CD14-positive monocyte (primary cell): ENCODE measurements at regions not wholly inside any gene's neighbourhood (a gene's known extent, or its start where the extent isn't known, plus 50 kb on each side); places are given as distances from the start of the nearest gene placed in this dataset.

Experiments used
- DNase-seq, 3 donors: peaks; one replicate each; pipeline ENCODE4 v3.0.0-alpha.2; 2011 to 2022
- H2AFZ ChIP-seq: 2 replicates; pipeline ENCODE4 v1.6.0; 2012; ENCODE audit warnings: mild to moderate bottlenecking, low read depth, low read length, inconsistent platforms; ENCODE audit not compliant: insufficient read depth, poor library complexity, severe bottlenecking
- H3K27ac ChIP-seq, 2 donors: 1 replicate in 1 of 2; 2 replicates in 1 of 2; pipeline ENCODE4 v1.5.1; 2012 to 2013; ENCODE audit warnings: low read length in 2 of 2, control low read depth in 1 of 2, inconsistent platforms in 1 of 2, low read depth in 1 of 2, mild to moderate bottlenecking in 1 of 2
- H3K27me3 ChIP-seq, 2 donors: one replicate each; pipeline versions ENCODE4 v1.6.0 to v1.6.1; 2011 to 2013; ENCODE audit warnings: low read length in 2 of 2; ENCODE audit not compliant: control insufficient read depth in 2 of 2, insufficient read depth in 2 of 2
- H3K36me3 ChIP-seq, 2 donors: replicated peaks in 1 of 2; 1 replicate in 1 of 2; 2 replicates in 1 of 2; pipeline versions ENCODE4 v1.5.1 to v1.6.1; 2012 to 2013; ENCODE audit warnings: low read length in 2 of 2, control low read depth in 1 of 2, inconsistent platforms in 1 of 2, mild to moderate bottlenecking in 1 of 2; ENCODE audit not compliant: insufficient read depth in 2 of 2, control insufficient read depth in 1 of 2
- H3K4me1 ChIP-seq, 2 donors: 1 replicate in 1 of 2; 2 replicates in 1 of 2; pipeline versions ENCODE4 v1.5.1 to v1.6.1; 2012 to 2013; ENCODE audit warnings: low read length in 2 of 2, control low read depth in 1 of 2, inconsistent platforms in 1 of 2, mild to moderate bottlenecking in 1 of 2, moderate library complexity in 1 of 2; ENCODE audit not compliant: insufficient read depth in 2 of 2, control insufficient read depth in 1 of 2
- H3K4me2 ChIP-seq: replicated peaks from 2 replicates; pipeline ENCODE3; 2012; ENCODE audit warnings: low read length, moderate library complexity, mild to moderate bottlenecking; ENCODE audit not compliant: poor library complexity, severe bottlenecking; ENCODE audit errors: extremely low read depth
- H3K4me3 ChIP-seq, 3 experiments: fragments of 200-600 bp in 1 of 3; sonication (generic) in 1 of 3; replicated peaks in 1 of 3; 1 replicate in 2 of 3; 2 replicates in 1 of 3; pipeline ENCODE4 v1.5.1; 2011 to 2013; ENCODE audit warnings: low read length in 3 of 3, mild to moderate bottlenecking in 3 of 3, control low read depth in 2 of 3, low read depth in 2 of 3, inconsistent platforms in 1 of 3, moderate library complexity in 1 of 3
- H3K79me2 ChIP-seq: 2 replicates; pipeline ENCODE4 v1.6.0; 2012; ENCODE audit warnings: mild to moderate bottlenecking, control low read depth, inconsistent platforms, low read length, moderate library complexity; ENCODE audit not compliant: insufficient read depth
- H3K9ac ChIP-seq: 2 replicates; pipeline ENCODE4 v1.6.0; 2017; ENCODE audit warnings: low read length, mild to moderate bottlenecking; ENCODE audit not compliant: insufficient read depth, poor library complexity, severe bottlenecking
- H3K9me3 ChIP-seq, 2 donors: replicated peaks in 1 of 2; 1 replicate in 1 of 2; 2 replicates in 1 of 2; pipeline versions ENCODE4 v1.5.1 to v1.6.1; 2012 to 2013; ENCODE audit warnings: low read length in 2 of 2, control low read depth in 1 of 2; ENCODE audit not compliant: control insufficient read depth in 1 of 2, insufficient read depth in 1 of 2
- H4K20me1 ChIP-seq: 2 replicates; pipeline ENCODE4 v1.6.0; 2012; ENCODE audit warnings: mild to moderate bottlenecking, low read length, control low read depth, moderate library complexity; ENCODE audit not compliant: insufficient read depth
- H3K27ac Mint-ChIP-seq, 7 donors: one replicate each; pipeline ENCODE4 v1.8.0; 2020; ENCODE audit warnings: mild to moderate bottlenecking in 7 of 7, mixed read lengths in 7 of 7, moderate library complexity in 6 of 7, inconsistent platforms in 2 of 7
- H3K27me3 Mint-ChIP-seq, 3 donors: one replicate each; pipeline ENCODE4 v1.8.0; 2021 to 2022; ENCODE audit warnings: low read depth in 3 of 3, mild to moderate bottlenecking in 3 of 3, mixed read lengths in 3 of 3, moderate library complexity in 3 of 3, inconsistent platforms in 1 of 3
- H3K36me3 Mint-ChIP-seq, 2 donors: one replicate each; pipeline ENCODE4 v1.8.0; 2020; ENCODE audit warnings: mixed read lengths in 2 of 2, inconsistent platforms in 1 of 2, mild to moderate bottlenecking in 1 of 2
- H3K4me1 Mint-ChIP-seq: one replicate; pipeline ENCODE4 v1.8.0; 2020; ENCODE audit warnings: mild to moderate bottlenecking, mixed read lengths
- H3K4me3 Mint-ChIP-seq, 2 donors: one replicate each; pipeline ENCODE4 v1.8.0; 2020; ENCODE audit warnings: mild to moderate bottlenecking in 2 of 2, mixed read lengths in 2 of 2, moderate library complexity in 1 of 2
- H3K9me3 Mint-ChIP-seq, 7 donors: one replicate each; pipeline ENCODE4 v1.8.0; 2020 to 2022; ENCODE audit warnings: mixed read lengths in 7 of 7, mild to moderate bottlenecking in 6 of 7, moderate library complexity in 6 of 7, inconsistent platforms in 2 of 7
- WGBS: methylation state at CpG from one replicate; pipeline ENCODE4 v1.1.5; 2013; ENCODE audit warnings: missing lambda C conversion rate; ENCODE audit not compliant: insufficient coverage; 5-methylcytosine and 5-hydroxymethylcytosine counted together
- intact Hi-C, 2 donors: fragments of 100-400 bp; cut with micrococcal nuclease; formaldehyde crosslinking; loops; one replicate each; pipeline versions ENCODE4 v1.15.0 to v1.15.1; 2023
- TF ChIP-seq, protein P1 (sequence below): fragments of 200-600 bp; IDR thresholded peaks from one replicate; pipeline ENCODE4 v1.8.0; 2022; ENCODE audit warnings: antibody characterized with exemption, mild to moderate bottlenecking

DNA sequence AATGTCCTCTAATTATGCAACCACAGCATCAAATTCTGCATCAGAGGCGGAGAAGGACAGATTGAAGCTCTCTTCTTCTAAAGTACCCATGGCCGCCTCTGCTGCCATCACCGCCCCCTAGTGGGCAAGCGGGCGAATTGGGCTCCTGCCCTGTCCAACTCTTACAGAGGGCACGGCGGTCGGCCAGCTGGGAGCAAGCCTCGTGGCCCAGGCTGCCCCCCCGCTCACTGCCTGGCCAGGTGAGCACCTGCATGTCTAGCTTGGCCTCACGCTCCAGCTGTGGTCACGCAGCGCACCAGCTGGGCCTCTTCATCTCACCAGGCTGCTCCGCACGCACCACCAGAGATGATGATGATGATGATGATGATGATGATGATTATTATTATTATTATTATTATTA lies 146.1 kb upstream of the TOM1L1 start:
- no peak overlapping the region for H3K4me3 Mint-ChIP-seq
- no peaks in the 10 kb centered on the region for H3K36me3 Mint-ChIP-seq
- no peak overlapping the region for H3K4me3 ChIP-seq
- no peaks in the 10 kb centered on the region for H3K4me1 Mint-ChIP-seq
- intact Hi-C loops = no loop called here
- H3K27me3 ChIP-seq = no peaks in the 10 kb centered on the region
- H3K27ac ChIP-seq = no peak overlapping the region
- 64% methylated on average over 11 of the region's 15 CpGs for WGBS
- peaks cover 0 to 7% (median 2%) of the 10 kb centered on the region in 3 donors for H3K27me3 Mint-ChIP-seq
- no peak overlapping the region for H3K27ac Mint-ChIP-seq
- H3K79me2 ChIP-seq = no peaks in the 10 kb centered on the region
- no peak overlapping the region for H3K9ac ChIP-seq
- H2AFZ ChIP-seq = no peak overlapping the region
- H3K4me1 ChIP-seq = no peaks in the 10 kb centered on the region
- TF ChIP-seq, protein P1, sequence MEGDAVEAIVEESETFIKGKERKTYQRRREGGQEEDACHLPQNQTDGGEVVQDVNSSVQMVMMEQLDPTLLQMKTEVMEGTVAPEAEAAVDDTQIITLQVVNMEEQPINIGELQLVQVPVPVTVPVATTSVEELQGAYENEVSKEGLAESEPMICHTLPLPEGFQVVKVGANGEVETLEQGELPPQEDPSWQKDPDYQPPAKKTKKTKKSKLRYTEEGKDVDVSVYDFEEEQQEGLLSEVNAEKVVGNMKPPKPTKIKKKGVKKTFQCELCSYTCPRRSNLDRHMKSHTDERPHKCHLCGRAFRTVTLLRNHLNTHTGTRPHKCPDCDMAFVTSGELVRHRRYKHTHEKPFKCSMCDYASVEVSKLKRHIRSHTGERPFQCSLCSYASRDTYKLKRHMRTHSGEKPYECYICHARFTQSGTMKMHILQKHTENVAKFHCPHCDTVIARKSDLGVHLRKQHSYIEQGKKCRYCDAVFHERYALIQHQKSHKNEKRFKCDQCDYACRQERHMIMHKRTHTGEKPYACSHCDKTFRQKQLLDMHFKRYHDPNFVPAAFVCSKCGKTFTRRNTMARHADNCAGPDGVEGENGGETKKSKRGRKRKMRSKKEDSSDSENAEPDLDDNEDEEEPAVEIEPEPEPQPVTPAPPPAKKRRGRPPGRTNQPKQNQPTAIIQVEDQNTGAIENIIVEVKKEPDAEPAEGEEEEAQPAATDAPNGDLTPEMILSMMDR = peak; percentile 23
- H3K36me3 ChIP-seq = no peaks in the 10 kb centered on the region
- no peak for DNase-seq
- H3K4me2 ChIP-seq = no peak overlapping the region
- no peaks in the 10 kb centered on the region for H4K20me1 ChIP-seq
- H3K9me3 ChIP-seq = peaks cover 3 to 5% of the 10 kb centered on the region in 2 donors
- H3K9me3 Mint-ChIP-seq = peaks cover 0 to 7% (median 0%) of the 10 kb centered on the region in 7 donors

GRCh38 chr17:54760836-54761235 lies 139.8 kb upstream of the TOM1L1 start:
- Histone ChIP-seq H3K9me3 (no peaks in the 10 kb centered on the region), H3K4me2 (no peak overlapping the region), H2AFZ (no peak overlapping the region), H3K4me1 (no peaks in the 10 kb centered on the region), H3K36me3 (no peaks in the 10 kb centered on the region), H4K20me1 (no peaks in the 10 kb centered on the region), H3K27me3 (no peaks in the 10 kb centered on the region), H3K27ac (no peak overlapping the region), H3K79me2 (no peaks in the 10 kb centered on the region), H3K4me3 (no peak overlapping the region), H3K9ac (no peak overlapping the region)
- Mint-ChIP-seq H3K9me3 (peaks cover 0 to 11% (median 0%) of the 10 kb centered on the region in 7 donors), H3K4me3 (no peak overlapping the region), H3K4me1 (no peaks in the 10 kb centered on the region), H3K36me3 (no peaks in the 10 kb centered on the region), H3K27me3 (peaks cover 0 to 3% (median 2%) of the 10 kb centered on the region in 3 donors), H3K27ac (no peak overlapping the region)
- TF ChIP-seq, protein P1 = no peak
- intact Hi-C loops = no loop called here
- DNase-seq = no peak
- no CpG with 5 or more reads among the region's 3 CpGs for WGBS
